SU-DHL-6 (cell line): ENCODE measurements at regions not wholly inside any gene's neighbourhood (a gene's known extent, or its start where the extent isn't known, plus 50 kb on each side); places are given as distances from the start of the nearest gene placed in this dataset.

Experiments used
- H2AFZ ChIP-seq: fragments of 200-600 bp; sonication (generic); 2 replicates; pipeline ENCODE4 v1.6.1; 2014; ENCODE audit warnings: low read depth, mild to moderate bottlenecking, moderate library complexity, mixed read lengths, antibody characterized with exemption, low read length; ENCODE audit not compliant: severe bottlenecking
- H3F3A ChIP-seq: fragments of 200-600 bp; shearing (Covaris generic); 2 replicates; pipeline ENCODE4 v1.6.0; 2016; ENCODE audit warnings: antibody characterized with exemption, mild to moderate bottlenecking; ENCODE audit not compliant: insufficient read depth
- H3K27ac ChIP-seq: fragments of 200-600 bp; sonication (generic); 2 replicates; pipeline ENCODE4 v1.5.1; 2016; ENCODE audit warnings: low read depth, mild to moderate bottlenecking, low read length, moderate library complexity, mixed read lengths
- H3K27me3 ChIP-seq: fragments of 200-600 bp; sonication (generic), shearing (Covaris generic); 2 replicates; pipeline ENCODE4 v1.6.0; 2014; ENCODE audit warnings: mild to moderate bottlenecking, low read length
- H3K36me3 ChIP-seq: fragments of 200-600 bp; sonication (generic); 2 replicates; pipeline ENCODE4 v1.6.1; 2014; ENCODE audit warnings: mild to moderate bottlenecking, low read length, mixed read lengths
- H3K4me2 ChIP-seq: fragments of 300-600, 200-600 bp; shearing (Covaris generic), sonication (generic); 2 replicates; pipeline ENCODE4 v1.6.0; 2014; ENCODE audit warnings: low read length, low read depth, mild to moderate bottlenecking; ENCODE audit not compliant: poor library complexity, severe bottlenecking
- H3K4me3 ChIP-seq: fragments of 200-600 bp; sonication (generic); 2 replicates; pipeline ENCODE4 v1.5.1; 2014; ENCODE audit warnings: antibody characterized with exemption, low read length, mild to moderate bottlenecking, mixed read lengths; ENCODE audit not compliant: insufficient read depth, poor library complexity, severe bottlenecking
- H3K79me2 ChIP-seq: fragments of 200-600 bp; sonication (generic); 2 replicates; pipeline ENCODE4 v1.6.1; 2014; ENCODE audit warnings: mild to moderate bottlenecking, low read length, moderate library complexity; ENCODE audit not compliant: insufficient read depth
- H3K9ac ChIP-seq: fragments of 200-600 bp; sonication (generic); 2 replicates; pipeline ENCODE4 v1.7.0; 2014; ENCODE audit warnings: mild to moderate bottlenecking, low read length
- H3K9me2 ChIP-seq: fragments of 200-600 bp; sonication (generic); replicated peaks from 2 replicates; pipeline ENCODE4 v1.6.1; 2014; ENCODE audit warnings: low read length; ENCODE audit not compliant: insufficient read depth
- H3K9me3 ChIP-seq: fragments of 200-600 bp; sonication (generic); 2 replicates; pipeline ENCODE4 v1.6.1; 2014; ENCODE audit warnings: low read length, mixed read lengths; ENCODE audit not compliant: insufficient read depth
- H4K20me1 ChIP-seq: fragments of 200-600 bp; sonication (generic); 2 replicates; pipeline ENCODE4 v1.6.1; 2014; ENCODE audit warnings: low read depth, mild to moderate bottlenecking, antibody characterized with exemption, low read length, moderate library complexity, mixed read lengths
- CTCF ChIP-seq: fragments of 200-600 bp; sonication (generic); IDR thresholded peaks from one replicate; pipeline ENCODE4 v1.5.1; 2017; ENCODE audit warnings: antibody characterized with exemption, mild to moderate bottlenecking, low read length, moderate library complexity; ENCODE audit not compliant: insufficient read depth, poor library complexity, severe bottlenecking
- EZH2phosphoT487 ChIP-seq: fragments of 200-600 bp; sonication (generic), shearing (Covaris generic); conservative IDR thresholded peaks from 2 replicates; pipeline ENCODE4 v1.6.1; 2018; ENCODE audit warnings: mild to moderate bottlenecking, antibody characterized with exemption, low read length, moderate library complexity, mixed read lengths

GRCh38 chr10:131724891-131725580 lies 175.8 kb upstream of the PPP2R2D start:
- TF ChIP-seq CTCF: no peak
- no peak for TF ChIP-seq EZH2phosphoT487
- Histone ChIP-seq H3K4me2 (no peak overlapping the region), H2AFZ (no peak overlapping the region), H4K20me1 (no peaks in the 10 kb centered on the region), H3K4me3 (no peak overlapping the region), H3K27me3 (no peaks in the 10 kb centered on the region), H3K36me3 (no peaks in the 10 kb centered on the region), H3K27ac (no peak overlapping the region), H3K9me3 (no peaks in the 10 kb centered on the region), H3K9me2 (no peaks in the 10 kb centered on the region), H3K79me2 (no peaks in the 10 kb centered on the region), H3F3A (no peaks in the 10 kb centered on the region), H3K9ac (no peak overlapping the region)

GRCh38 chr10:131725581-131726069 lies 175.2 kb upstream of the PPP2R2D start:
- H3K36me3 ChIP-seq: no peaks in the 10 kb centered on the region
- H4K20me1 ChIP-seq: no peaks in the 10 kb centered on the region
- H3F3A ChIP-seq: no peaks in the 10 kb centered on the region
- H3K79me2 ChIP-seq: no peaks in the 10 kb centered on the region
- no peak overlapping the region for H3K4me3 ChIP-seq
- no peaks in the 10 kb centered on the region for H3K9me3 ChIP-seq
- H3K4me2 ChIP-seq: no peak overlapping the region
- no peak overlapping the region for H2AFZ ChIP-seq
- H3K27ac ChIP-seq: no peak overlapping the region
- no peak overlapping the region for H3K9ac ChIP-seq
- H3K27me3 ChIP-seq: no peaks in the 10 kb centered on the region
- TF ChIP-seq CTCF (no peak), EZH2phosphoT487 (no peak)
- no peaks in the 10 kb centered on the region for H3K9me2 ChIP-seq

- H3K9me2 ChIP-seq: no peaks in the 10 kb centered on the region
- no peak overlapping the region for H3K9ac ChIP-seq
- no peaks in the 10 kb centered on the region for H4K20me1 ChIP-seq
- H3F3A ChIP-seq: no peaks in the 10 kb centered on the region
- H3K27ac ChIP-seq: no peak overlapping the region
- H3K4me3 ChIP-seq: no peak overlapping the region
- no peaks in the 10 kb centered on the region for H3K79me2 ChIP-seq
- TF ChIP-seq CTCF (no peak), EZH2phosphoT487 (no peak)
- no peaks in the 10 kb centered on the region for H3K36me3 ChIP-seq
- H3K4me2 ChIP-seq: no peak overlapping the region
- H3K27me3 ChIP-seq: no peaks in the 10 kb centered on the region
- H3K9me3 ChIP-seq: no peaks in the 10 kb centered on the region
- H2AFZ ChIP-seq: no peak overlapping the region
Observed at GRCh38 chr10:131726076-131726880, 174.5 kb upstream of the PPP2R2D start.
